NCI-H526 (cell line): ENCODE measurements at regions not wholly inside any gene's neighbourhood (a gene's known extent, or its start where the extent isn't known, plus 50 kb on each side); places are given as distances from the start of the nearest gene placed in this dataset.
"Not testable (repeated sequence)": the region's sequence is repeated elsewhere in the genome, so short reads cannot be mapped to it uniquely, and the experiment has no call there.

Experiments used
- DNase-seq, 2 experiments: peaks; one replicate each; lab custom pipeline; 2025; lab: John Stamatoyannopoulos, UW

DNA sequence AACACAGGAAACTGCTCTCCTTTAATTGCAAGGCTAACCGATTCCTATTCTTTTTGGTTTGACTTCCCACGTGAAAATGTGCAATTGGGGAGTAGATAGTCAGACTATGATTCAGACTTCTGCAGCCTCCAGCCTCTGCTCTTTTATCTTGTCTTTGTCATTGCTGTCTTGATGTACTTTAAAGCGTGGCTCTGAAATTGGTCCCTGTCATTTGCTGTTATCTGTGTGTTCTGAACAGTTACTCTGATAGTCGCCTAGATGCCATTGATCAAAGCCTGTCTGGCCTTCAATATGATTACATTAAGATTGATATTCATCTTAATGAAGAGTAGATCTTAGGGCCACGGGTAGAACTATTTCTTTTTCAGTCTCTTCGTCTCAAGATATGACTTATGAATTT is 799.2 kb downstream of the REEP3 start:
- no peak for DNase-seq

GRCh38 chr10:64329510-64329909 is 808.3 kb downstream of the REEP3 start:
- no peak for DNase-seq

- DNase-seq, result no peak
These were observed 811.4 kb downstream of the REEP3 start for GRCh38 chr10:64332551-64332950.

DNA sequence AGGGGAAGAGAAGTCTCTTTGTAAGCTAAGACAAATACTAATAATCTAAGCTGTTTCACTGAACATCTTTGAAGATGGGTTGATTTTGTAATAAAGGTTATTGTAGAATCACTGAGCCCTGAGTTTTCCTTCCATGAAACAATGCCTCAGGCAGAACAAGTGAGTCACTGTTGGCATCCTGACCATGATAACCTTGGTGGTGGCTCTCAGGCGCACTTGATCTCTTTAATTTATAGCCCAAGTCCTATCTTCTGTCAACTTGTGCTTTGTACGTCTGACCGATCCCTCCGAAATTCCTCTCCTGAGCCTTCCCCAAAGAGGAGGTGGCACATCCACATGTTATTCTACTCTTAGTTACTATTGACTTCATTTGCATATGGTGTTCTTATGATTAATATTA is 812.9 kb downstream of the REEP3 start:
- DNase-seq, result no peak

DNA sequence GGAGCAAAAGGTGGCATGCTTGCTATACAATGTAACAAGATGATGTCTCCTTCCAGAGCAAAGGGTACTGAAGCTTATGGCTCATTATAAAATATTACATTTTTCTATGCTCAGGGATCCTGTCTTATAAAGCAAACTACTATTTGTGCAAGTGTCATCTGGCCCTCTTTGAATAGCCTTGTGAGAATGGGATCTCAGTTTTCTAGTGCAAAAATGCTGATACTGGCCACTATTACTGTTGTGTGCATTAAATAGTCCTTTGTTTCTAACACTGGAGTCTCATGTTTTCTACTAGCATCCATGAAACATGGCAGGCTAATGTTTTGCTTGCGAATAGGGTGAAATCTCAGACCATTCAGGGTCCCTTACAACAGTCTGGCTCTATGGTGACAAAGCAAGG is 823.0 kb downstream of the REEP3 start:
- DNase-seq, result no peak

- no peak for DNase-seq
These were observed 824.7 kb downstream of the REEP3 start for GRCh38 chr10:64345856-64346255.

GRCh38 chr10:64346389-64346788 is 825.2 kb downstream of the REEP3 start:
- DNase-seq, result no peak

GRCh38 chr10:64350665-64351064 is 829.5 kb downstream of the REEP3 start:
- DNase-seq, result no peak

- DNase-seq, result no peak
These were observed 837.7 kb downstream of the REEP3 start for GRCh38 chr10:64358907-64359306.

- not testable (repeated sequence) for DNase-seq
These were observed 839.0 kb downstream of the REEP3 start for GRCh38 chr10:64360240-64360639.

DNA sequence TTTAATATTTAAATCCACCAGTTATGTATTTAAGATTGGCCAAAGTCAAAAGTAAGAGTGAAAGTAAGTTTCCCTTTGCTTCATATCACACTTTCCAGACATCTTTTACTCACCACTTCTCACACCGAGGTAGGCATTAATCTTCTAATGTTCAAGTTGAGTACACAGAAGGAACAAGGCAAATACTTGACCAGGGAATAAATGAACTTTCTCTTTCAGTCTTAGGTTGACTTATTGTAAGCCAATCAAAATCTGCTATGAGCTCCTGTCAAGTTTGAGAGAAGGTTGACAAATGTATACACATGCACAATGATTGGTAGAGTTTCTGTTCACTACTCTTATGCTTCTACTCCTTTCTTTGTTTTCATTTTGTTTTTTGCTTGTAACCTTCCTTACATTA is 842.5 kb downstream of the REEP3 start:
- DNase-seq, result no peak

- no peak for DNase-seq
These were observed 844.5 kb downstream of the REEP3 start for GRCh38 chr10:64365663-64366062.

DNA sequence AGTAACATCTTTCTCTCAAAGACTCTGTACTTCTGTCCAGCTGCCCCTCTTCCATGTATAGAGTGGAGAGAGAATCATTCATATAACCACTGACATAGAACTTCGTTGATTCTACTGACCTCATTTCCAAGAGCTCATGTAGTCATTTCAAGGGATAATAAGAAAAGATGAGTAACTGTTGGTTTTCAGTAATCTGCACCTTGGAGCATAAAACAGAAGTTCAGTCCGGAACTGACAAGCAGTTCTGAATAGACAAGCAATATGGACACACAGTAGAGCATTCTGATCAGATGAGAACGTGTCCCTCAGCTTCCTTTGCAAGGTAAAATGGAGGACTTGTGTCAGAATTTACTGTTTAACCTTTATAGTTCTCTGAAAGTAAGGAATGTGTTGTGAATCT is 847.1 kb downstream of the REEP3 start:
- no peak for DNase-seq

GRCh38 chr10:64369885-64370773 is 848.9 kb downstream of the REEP3 start:
- no peak for DNase-seq

- no peak for DNase-seq
These were observed 853.1 kb downstream of the REEP3 start for GRCh38 chr10:64374346-64374745.

GRCh38 chr10:64376167-64376566 is 855.0 kb downstream of the REEP3 start:
- no peak for DNase-seq

GRCh38 chr10:64379898-64380297 is 858.7 kb downstream of the REEP3 start:
- DNase-seq, result peak in 1 of 2 experiments; percentile 0

DNA sequence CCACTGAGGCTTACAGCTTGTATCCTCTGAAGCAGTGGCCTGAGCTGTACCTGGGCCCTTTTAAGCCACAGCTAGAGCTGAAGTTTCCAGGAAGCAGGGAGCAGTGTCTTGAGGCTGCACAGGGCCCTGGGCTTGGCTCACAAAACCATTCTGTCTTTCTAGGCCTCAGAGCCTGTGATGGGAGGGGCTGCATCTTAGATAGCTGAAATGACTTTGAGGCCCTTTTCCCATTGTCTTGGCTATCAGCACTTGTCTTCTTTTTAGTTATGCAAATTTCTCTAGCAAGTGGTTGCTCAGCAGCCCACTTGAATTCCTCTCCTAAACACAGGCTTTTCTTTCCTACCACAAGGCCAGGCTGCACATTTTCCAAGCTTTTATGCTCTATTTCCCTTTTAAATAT is 864.2 kb downstream of the REEP3 start:
- DNase-seq, result no peak

DNA sequence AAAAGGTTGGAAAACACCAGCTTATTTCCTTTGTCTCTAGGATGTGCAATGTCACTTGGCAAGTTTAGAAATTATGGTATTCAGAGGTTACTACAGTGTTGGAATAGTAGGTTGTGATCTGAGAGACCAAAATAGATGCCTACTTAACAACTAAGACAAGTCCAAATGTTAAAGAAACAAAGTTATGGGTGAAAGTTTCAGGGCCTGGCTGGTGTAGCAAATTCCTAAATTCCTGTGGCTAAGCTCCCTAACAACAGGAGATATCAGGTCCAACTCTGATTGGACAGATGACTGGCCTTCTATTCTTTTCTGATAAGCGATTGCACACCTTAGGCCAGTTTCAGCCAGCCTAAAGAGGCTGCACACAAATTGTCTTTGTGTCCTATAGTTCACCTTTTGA is 873.5 kb downstream of the REEP3 start:
- DNase-seq, result no peak

- DNase-seq, result no peak
These were observed 875.0 kb downstream of the REEP3 start for GRCh38 chr10:64396105-64396708.

GRCh38 chr10:64397125-64397524 is 875.9 kb downstream of the REEP3 start:
- DNase-seq, result no peak

GRCh38 chr10:64408391-64409183 is 887.4 kb downstream of the REEP3 start:
- DNase-seq, result no peak

GRCh38 chr10:64409349-64409748 is 888.1 kb downstream of the REEP3 start:
- DNase-seq, result no peak
